ENCODE measurements at regions not wholly inside any gene's neighbourhood (a gene's known extent, or its start where the extent isn't known, plus 50 kb on each side); places are given as distances from the start of the nearest gene placed in this dataset.

DNA sequence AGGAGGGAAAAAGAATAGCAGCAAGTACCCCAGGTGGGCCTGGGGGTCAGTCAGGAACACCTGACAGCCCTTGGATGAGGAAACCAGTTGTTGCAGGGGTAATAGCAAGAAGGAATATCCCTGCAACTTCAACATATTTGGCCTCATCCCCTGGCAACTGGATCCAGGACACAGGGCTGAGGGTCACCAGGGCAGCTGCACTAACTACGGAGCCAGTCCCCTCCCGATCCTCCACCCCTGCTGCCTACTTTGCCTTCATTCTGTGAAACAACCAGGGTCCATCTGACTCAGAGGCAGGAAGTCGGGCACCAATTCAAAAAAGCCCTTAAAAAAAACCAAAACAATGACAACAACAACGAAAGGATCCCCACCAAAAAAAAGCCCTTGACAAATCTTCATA lies 52.9 kb downstream of the FRMPD3 start (continued):
- TF ChIP-seq, protein P1, sequence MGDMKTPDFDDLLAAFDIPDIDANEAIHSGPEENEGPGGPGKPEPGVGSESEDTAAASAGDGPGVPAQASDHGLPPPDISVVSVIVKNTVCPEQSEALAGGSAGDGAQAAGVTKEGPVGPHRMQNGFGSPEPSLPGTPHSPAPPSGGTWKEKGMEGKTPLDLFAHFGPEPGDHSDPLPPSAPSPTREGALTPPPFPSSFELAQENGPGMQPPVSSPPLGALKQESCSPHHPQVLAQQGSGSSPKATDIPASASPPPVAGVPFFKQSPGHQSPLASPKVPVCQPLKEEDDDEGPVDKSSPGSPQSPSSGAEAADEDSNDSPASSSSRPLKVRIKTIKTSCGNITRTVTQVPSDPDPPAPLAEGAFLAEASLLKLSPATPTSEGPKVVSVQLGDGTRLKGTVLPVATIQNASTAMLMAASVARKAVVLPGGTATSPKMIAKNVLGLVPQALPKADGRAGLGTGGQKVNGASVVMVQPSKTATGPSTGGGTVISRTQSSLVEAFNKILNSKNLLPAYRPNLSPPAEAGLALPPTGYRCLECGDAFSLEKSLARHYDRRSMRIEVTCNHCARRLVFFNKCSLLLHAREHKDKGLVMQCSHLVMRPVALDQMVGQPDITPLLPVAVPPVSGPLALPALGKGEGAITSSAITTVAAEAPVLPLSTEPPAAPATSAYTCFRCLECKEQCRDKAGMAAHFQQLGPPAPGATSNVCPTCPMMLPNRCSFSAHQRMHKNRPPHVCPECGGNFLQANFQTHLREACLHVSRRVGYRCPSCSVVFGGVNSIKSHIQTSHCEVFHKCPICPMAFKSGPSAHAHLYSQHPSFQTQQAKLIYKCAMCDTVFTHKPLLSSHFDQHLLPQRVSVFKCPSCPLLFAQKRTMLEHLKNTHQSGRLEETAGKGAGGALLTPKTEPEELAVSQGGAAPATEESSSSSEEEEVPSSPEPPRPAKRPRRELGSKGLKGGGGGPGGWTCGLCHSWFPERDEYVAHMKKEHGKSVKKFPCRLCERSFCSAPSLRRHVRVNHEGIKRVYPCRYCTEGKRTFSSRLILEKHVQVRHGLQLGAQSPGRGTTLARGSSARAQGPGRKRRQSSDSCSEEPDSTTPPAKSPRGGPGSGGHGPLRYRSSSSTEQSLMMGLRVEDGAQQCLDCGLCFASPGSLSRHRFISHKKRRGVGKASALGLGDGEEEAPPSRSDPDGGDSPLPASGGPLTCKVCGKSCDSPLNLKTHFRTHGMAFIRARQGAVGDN (IDR thresholded peaks at IDR 0.05), result no peak
- TF ChIP-seq ASH2L (IDR thresholded peaks at IDR 0.05; ENCODE audit: borderline replicate concordance, low read depth), result no peak
- TF ChIP-seq DPF2 (IDR thresholded peaks at IDR 0.05), result no peak
- no peak for TF ChIP-seq IKZF2 (IDR thresholded peaks at IDR 0.05)
- no peak for TF ChIP-seq CHD4 (IDR thresholded peaks at IDR 0.05)

- H3K9ac ChIP-seq (ENCODE audit: control insufficient read depth, insufficient read depth, low read length), result no peak overlapping the region
- no TSS peak for BruUV-seq (replicated peaks)
- ChIA-PET RAD21 (ENCODE audit: unreplicated experiment) (no interaction called here), POLR2A (no interaction called here), SMC1A (ENCODE audit: uncharacterized antibody, unreplicated experiment) (no interaction called here), CTCF (no interaction called here)
- WGBS (ENCODE audit: insufficient coverage, insufficient replicate concordance, low lambda C conversion rate, missing lambda C conversion rate), result 18% methylated on average over 4 of the region's 4 CpGs
- in situ Hi-C loops (cut with MboI) (no loop called here), intact Hi-C loops (cut with micrococcal nuclease; ENCODE audit: unreplicated experiment) (no loop called here)
- no peaks in the 10 kb centered on the region for H4K20me1 ChIP-seq (ENCODE audit: control insufficient read depth, insufficient read depth)
- TF ChIP-seq ZZZ3 (IDR thresholded peaks at IDR 0.05; ENCODE audit: control insufficient read depth, insufficient read length, low read depth) (no peak), ZSCAN29 (IDR thresholded peaks at IDR 0.05) (no peak), TARDBP (IDR thresholded peaks at IDR 0.05; ENCODE audit: borderline replicate concordance) (no peak)
- no peak for DNase-seq (ENCODE audit: low read depth, low spot score)
- H3K4me1 ChIP-seq (ENCODE audit: control insufficient read depth, insufficient read depth, low read length), result no peaks in the 10 kb centered on the region
- FAIRE-seq, result no peak
- no peaks in the 10 kb centered on the region for H3K79me2 ChIP-seq (ENCODE audit: control insufficient read depth, insufficient read depth, low read length)
- H3K36me3 ChIP-seq (ENCODE audit: control insufficient read depth in 2 of 2, insufficient read depth in 2 of 2, low read length in 1 of 2), result no peaks in the 10 kb centered on the region
- H2AFZ ChIP-seq (ENCODE audit: control insufficient read depth, low read depth, low read length), result no peak overlapping the region
- H3K4me2 ChIP-seq (ENCODE audit: control insufficient read depth, insufficient read depth), result no peak overlapping the region
- H3K9me3 ChIP-seq (replicated peaks; ENCODE audit: control insufficient read depth, insufficient read depth, low read length), result no peaks in the 10 kb centered on the region; the same call in 2 of the 3 replicates
- no peak overlapping the region for H3K4me3 ChIP-seq
- no peak overlapping the region for H3K27ac ChIP-seq (ENCODE audit: control insufficient read depth, insufficient read depth)
- H3K27me3 ChIP-seq (replicated peaks in 1 of 2; ENCODE audit: control insufficient read depth in 2 of 2, insufficient read depth in 2 of 2, low read length in 1 of 2), result no peaks in the 10 kb centered on the region
- ATAC-seq, result no peak
These were observed 54.6 kb downstream of the FRMPD3 start for GRCh38 chrX:107504006-107504405.
